HG02610 (cell line): ENCODE measurements at regions not wholly inside any gene's neighbourhood (a gene's known extent, or its start where the extent isn't known, plus 50 kb on each side); places are given as distances from the start of the nearest gene placed in this dataset.

Experiments used
- ATAC-seq: cut with Tn5 transposase; IDR thresholded peaks from one replicate; pipeline ENCODE4 v1.9.1; 2021; ENCODE audit warnings: mild to moderate bottlenecking, moderate library complexity; ENCODE audit not compliant: unreplicated experiment

- no peak for ATAC-seq
Measured at GRCh38 chr3:127087441-127087840, 104.5 kb downstream of the PLXNA1 start.

GRCh38 chr3:127088511-127089351, 104.2 kb upstream of the PRR23E start:
- no peak for ATAC-seq

- no peak for ATAC-seq
Measured at GRCh38 chr3:127089486-127090145, 103.3 kb upstream of the PRR23E start.

- no peak for ATAC-seq
Measured at GRCh38 chr3:127090218-127091160, 102.4 kb upstream of the PRR23E start.

- ATAC-seq = no peak
Measured at GRCh38 chr3:127091376-127091775, 101.6 kb upstream of the PRR23E start.

GRCh38 chr3:127092368-127092767, 100.6 kb upstream of the PRR23E start:
- no peak for ATAC-seq

- ATAC-seq = no peak
Measured at GRCh38 chr3:127092776-127093175, 100.2 kb upstream of the PRR23E start.

GRCh38 chr3:127093312-127093711, 99.6 kb upstream of the PRR23E start:
- no peak for ATAC-seq

GRCh38 chr3:127095774-127096173, 97.2 kb upstream of the PRR23E start:
- no peak for ATAC-seq

- no peak for ATAC-seq
Measured at GRCh38 chr3:127096256-127097071, 96.5 kb upstream of the PRR23E start.

- no peak for ATAC-seq
Measured at GRCh38 chr3:127097072-127097405, 95.9 kb upstream of the PRR23E start.

GRCh38 chr3:127097481-127097880, 95.5 kb upstream of the PRR23E start:
- no peak for ATAC-seq

- ATAC-seq = no peak
Measured at GRCh38 chr3:127099982-127100381, 92.9 kb upstream of the PRR23E start.

- no peak for ATAC-seq
Measured at GRCh38 chr3:127100459-127101410, 92.2 kb upstream of the PRR23E start.

GRCh38 chr3:127101411-127102187, 91.3 kb upstream of the PRR23E start:
- no peak for ATAC-seq

- no peak for ATAC-seq
Measured at GRCh38 chr3:127102188-127102520, 90.8 kb upstream of the PRR23E start.

GRCh38 chr3:127102587-127102986, 90.3 kb upstream of the PRR23E start:
- ATAC-seq = no peak

- no peak for ATAC-seq
Measured at GRCh38 chr3:127103080-127103479, 89.9 kb upstream of the PRR23E start.

- no peak for ATAC-seq
Measured at GRCh38 chr3:127104586-127104985, 88.3 kb upstream of the PRR23E start.
